GM18867 (cell line): ENCODE measurements at regions not wholly inside any gene's neighbourhood (a gene's known extent, or its start where the extent isn't known, plus 50 kb on each side); places are given as distances from the start of the nearest gene placed in this dataset.

Experiments used
- ATAC-seq: cut with Tn5 transposase; IDR thresholded peaks from one replicate; pipeline ENCODE4 v1.9.1; 2021; ENCODE audit warnings: mild to moderate bottlenecking, moderate library complexity; ENCODE audit not compliant: unreplicated experiment

- ATAC-seq = no peak
Measured at GRCh38 chr1:59076612-59077011, 220.3 kb upstream of the FGGY start.

GRCh38 chr1:59077466-59078069, 219.3 kb upstream of the FGGY start:
- ATAC-seq = no peak

GRCh38 chr1:59078070-59078800, 218.7 kb upstream of the FGGY start:
- ATAC-seq = no peak

- no peak for ATAC-seq
Measured at GRCh38 chr1:59078866-59079265, 218.0 kb upstream of the FGGY start.

- no peak for ATAC-seq
Measured at GRCh38 chr1:59079434-59080140, 217.3 kb upstream of the FGGY start.

- ATAC-seq = no peak
Measured at GRCh38 chr1:59081181-59081580, 215.7 kb upstream of the FGGY start.

- no peak for ATAC-seq
Measured at GRCh38 chr1:59081795-59082194, 215.1 kb upstream of the FGGY start.

GRCh38 chr1:59083946-59084865, 212.7 kb upstream of the FGGY start:
- no peak for ATAC-seq

- ATAC-seq = no peak
Measured at GRCh38 chr1:59085101-59085500, 211.8 kb upstream of the FGGY start.

GRCh38 chr1:59089036-59089798, 207.7 kb upstream of the FGGY start:
- ATAC-seq = no peak

GRCh38 chr1:59089922-59090457, 206.9 kb upstream of the FGGY start:
- no peak for ATAC-seq

- ATAC-seq = no peak
Measured at GRCh38 chr1:59092126-59092525, 204.8 kb upstream of the FGGY start.

- no peak for ATAC-seq
Measured at GRCh38 chr1:59094001-59094400, 202.9 kb upstream of the FGGY start.

- ATAC-seq = no peak
Measured at GRCh38 chr1:59096501-59096900, 200.4 kb upstream of the FGGY start.

- ATAC-seq = no peak
Measured at GRCh38 chr1:59098655-59099054, 198.2 kb upstream of the FGGY start.

- no peak for ATAC-seq
Measured at GRCh38 chr1:59100708-59101374, 196.1 kb upstream of the FGGY start.

- ATAC-seq = no peak
Measured at GRCh38 chr1:59101518-59101917, 195.4 kb upstream of the FGGY start.

GRCh38 chr1:59103457-59103856, 193.4 kb upstream of the FGGY start:
- no peak for ATAC-seq

GRCh38 chr1:59104191-59104760, 192.6 kb upstream of the FGGY start:
- ATAC-seq = no peak
